ENCODE measurements at regions not wholly inside any gene's neighbourhood (a gene's known extent, or its start where the extent isn't known, plus 50 kb on each side); places are given as distances from the start of the nearest gene placed in this dataset.

DNA sequence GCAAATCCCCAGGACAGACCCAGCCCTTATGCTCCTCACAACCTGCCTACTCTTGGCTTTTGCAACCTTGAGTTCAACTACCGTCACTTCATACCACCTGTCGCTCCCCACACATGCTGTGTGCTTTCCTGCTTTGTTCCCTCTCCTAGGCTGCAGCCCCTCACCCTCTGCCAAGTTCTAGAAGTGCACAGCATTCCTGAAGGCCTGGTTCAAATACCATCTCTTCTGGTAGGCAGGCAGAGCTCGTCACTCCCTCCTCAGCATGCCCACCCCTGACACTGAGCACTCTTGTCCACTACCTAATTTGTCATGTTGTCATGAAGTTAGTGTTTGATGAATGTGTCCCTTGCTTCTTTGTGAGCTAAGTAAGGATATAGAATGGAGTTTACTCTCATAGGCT, 129.6 kb downstream of the SEMA6D start:
- TF ChIP-seq, protein P1, sequence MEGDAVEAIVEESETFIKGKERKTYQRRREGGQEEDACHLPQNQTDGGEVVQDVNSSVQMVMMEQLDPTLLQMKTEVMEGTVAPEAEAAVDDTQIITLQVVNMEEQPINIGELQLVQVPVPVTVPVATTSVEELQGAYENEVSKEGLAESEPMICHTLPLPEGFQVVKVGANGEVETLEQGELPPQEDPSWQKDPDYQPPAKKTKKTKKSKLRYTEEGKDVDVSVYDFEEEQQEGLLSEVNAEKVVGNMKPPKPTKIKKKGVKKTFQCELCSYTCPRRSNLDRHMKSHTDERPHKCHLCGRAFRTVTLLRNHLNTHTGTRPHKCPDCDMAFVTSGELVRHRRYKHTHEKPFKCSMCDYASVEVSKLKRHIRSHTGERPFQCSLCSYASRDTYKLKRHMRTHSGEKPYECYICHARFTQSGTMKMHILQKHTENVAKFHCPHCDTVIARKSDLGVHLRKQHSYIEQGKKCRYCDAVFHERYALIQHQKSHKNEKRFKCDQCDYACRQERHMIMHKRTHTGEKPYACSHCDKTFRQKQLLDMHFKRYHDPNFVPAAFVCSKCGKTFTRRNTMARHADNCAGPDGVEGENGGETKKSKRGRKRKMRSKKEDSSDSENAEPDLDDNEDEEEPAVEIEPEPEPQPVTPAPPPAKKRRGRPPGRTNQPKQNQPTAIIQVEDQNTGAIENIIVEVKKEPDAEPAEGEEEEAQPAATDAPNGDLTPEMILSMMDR (IDR thresholded peaks at IDR 0.05), result no peak

DNA sequence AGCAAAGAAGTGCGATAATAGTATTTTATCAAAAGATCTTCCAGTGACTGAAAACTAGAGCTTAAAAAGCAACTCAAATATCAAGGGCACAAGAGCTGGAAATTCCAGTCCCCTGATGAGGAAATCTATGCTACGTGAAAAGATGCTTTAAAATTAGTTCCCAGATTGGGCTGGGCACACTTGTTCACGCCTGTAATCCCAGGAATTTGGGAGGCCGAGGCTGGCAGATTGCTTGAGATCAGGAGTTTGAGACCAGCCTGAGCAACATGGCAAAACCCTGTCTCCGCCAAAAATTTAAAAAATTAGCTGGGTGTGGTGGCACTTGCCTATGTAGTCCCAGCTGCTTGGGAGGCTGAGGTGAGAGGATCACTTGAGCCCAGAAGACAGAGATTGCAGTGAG, 138.8 kb downstream of the SEMA6D start:
- TF ChIP-seq, protein P1 (IDR thresholded peaks at IDR 0.05), result no peak

DNA sequence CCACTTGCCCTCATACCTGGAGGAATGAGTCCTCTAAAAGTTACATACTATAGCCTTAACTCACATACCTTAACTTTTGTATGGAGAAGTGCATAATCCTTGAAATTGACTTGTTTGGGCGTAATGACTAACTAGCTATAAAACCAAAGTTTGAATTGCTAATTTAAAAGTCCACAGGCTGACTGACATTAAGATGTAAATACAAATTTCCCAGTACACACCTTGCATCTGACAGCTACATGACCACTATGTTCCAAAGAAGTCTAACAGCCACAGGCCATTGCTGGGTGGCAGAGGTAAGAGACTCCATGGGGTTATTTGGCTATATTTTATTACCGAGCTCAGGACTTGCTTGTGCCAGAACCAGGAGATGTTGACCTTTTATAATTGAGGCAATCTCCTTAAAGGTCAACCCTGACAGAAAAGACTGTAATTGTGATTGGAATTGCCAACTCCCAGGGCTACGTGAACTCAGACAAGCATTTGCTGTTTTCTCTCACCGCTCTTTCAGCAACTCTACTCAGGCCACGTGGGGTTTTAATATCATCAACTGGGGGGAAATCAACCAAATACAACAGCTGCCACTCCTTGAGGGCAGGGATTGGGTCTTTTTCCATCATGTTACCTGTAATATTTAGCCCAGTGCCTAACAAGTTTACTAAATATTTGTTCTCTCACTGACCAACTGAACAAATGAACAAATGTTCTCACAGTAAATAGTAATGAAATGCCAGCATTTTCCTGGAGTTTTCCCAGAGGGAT, 139.9 kb downstream of the SEMA6D start:
- TF ChIP-seq, protein P1 (IDR thresholded peaks at IDR 0.05), result no peak

DNA sequence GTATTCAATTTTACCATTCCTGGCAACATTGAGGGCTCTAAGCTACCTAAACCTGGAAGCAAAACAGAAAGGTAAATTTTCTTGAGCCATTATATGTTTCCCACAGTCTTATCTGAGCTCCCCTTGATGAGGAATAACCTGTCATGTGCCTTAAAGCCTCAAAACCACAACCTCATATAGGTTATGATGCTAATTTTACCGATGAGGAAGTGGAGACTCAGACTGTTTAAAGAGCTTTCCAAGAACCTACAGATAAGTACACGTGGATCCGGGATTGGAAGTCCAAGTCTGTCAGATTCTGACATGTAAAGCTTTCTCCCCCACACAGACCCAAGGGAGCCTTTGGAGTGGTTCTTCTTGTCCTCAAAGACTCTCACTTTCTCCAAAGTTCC, 140.5 kb downstream of the SEMA6D start:
- TF ChIP-seq, protein P1 (IDR thresholded peaks at IDR 0.05), result no peak

DNA sequence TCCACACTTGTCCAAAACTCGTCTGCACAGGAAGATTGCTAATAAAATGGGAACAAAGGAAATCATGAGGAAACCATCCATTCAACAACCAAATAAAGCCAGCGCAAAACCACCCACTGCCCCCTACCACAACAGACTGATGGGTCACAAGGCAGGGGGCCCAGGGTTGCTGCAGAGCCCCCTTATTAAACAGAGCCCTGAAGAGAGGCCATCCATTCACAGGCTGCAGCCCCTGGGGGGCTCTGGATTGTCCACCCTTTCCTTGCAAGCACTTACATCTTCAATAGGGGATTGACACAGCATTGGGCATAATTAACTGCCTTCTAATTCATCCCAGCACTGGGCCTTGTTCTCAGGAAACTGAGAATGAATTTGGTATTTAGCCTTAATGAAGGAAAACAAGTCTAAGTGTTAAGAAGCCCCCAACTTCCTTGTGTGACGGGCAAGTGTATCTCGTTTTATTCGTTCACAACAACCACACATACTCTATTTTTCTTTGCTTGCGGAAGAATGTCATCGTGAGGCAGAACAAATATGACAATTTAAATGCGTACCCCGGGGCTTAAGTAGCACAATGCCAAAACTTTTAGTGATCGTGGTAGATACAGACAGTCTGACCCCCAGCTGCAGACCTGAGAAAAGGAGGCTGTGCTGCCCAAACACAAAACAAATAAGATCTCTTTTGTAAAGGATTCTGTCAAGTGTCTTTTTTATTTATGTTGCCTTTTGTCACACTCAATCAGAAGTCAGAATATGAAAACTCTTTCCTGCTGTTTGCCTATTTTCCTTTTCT, 144.0 kb downstream of the SEMA6D start:
- TF ChIP-seq, protein P1 (IDR thresholded peaks at IDR 0.05), result no peak

DNA sequence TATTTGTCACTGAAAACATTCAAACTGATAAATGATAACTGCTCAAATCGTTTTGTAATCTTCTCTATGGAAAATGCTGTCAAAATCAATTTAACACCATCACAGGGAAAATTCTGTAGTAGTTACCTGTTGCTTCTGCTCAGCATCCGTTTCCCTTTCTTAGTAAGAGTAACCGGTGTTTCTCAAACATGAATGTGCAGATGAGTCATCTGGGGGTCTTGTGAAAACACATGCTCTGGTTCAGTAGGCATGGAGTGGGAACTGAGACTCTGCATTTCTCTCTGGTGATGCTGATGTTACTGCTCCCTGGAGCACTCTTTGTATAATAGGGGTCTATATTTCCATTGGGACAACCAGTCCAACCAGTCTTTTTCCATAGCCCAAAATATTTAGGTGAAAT, 145.1 kb downstream of the SEMA6D start:
- TF ChIP-seq, protein P1 (IDR thresholded peaks at IDR 0.05), result no peak

DNA sequence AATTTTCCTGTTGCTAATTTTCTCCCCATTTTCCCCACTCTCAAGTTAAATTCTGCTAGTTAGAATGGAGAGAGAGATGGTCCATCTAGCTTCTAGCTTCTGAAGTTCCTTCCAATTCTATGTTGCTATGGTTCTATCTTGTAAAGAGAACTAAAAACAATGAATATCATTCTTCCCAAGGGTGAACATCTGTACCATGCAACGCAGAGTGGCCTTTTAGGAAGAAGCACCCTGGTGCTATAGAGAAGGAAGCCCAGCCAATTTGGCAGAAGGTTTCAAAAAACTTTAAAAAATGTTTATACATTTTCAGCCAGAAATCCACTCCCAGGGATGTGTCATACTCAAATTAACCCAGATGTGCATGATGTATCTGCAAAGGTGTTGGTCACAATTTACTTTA, 149.1 kb downstream of the SEMA6D start:
- TF ChIP-seq, protein P1 (IDR thresholded peaks at IDR 0.05), result no peak
